Inferior parietal cortex (tissue), 1 donor: ENCODE measurements at regions not wholly inside any gene's neighbourhood (a gene's known extent, or its start where the extent isn't known, plus 50 kb on each side); places are given as distances from the start of the nearest gene placed in this dataset.
"Not testable (repeated sequence)": the region's sequence is repeated elsewhere in the genome, so short reads cannot be mapped to it uniquely, and the experiment has no call there.

Experiments used
- DNase-seq: peaks from one replicate; pipeline ENCODE4 v3.0.0-alpha.2; 2016; ENCODE audit errors: extremely low spot score

- no peak for DNase-seq
Observed at GRCh38 chr1:70671006-70671405, 259.9 kb downstream of the CTH start.

GRCh38 chr1:70672442-70672888, 261.4 kb downstream of the CTH start:
- DNase-seq = no peak

DNA sequence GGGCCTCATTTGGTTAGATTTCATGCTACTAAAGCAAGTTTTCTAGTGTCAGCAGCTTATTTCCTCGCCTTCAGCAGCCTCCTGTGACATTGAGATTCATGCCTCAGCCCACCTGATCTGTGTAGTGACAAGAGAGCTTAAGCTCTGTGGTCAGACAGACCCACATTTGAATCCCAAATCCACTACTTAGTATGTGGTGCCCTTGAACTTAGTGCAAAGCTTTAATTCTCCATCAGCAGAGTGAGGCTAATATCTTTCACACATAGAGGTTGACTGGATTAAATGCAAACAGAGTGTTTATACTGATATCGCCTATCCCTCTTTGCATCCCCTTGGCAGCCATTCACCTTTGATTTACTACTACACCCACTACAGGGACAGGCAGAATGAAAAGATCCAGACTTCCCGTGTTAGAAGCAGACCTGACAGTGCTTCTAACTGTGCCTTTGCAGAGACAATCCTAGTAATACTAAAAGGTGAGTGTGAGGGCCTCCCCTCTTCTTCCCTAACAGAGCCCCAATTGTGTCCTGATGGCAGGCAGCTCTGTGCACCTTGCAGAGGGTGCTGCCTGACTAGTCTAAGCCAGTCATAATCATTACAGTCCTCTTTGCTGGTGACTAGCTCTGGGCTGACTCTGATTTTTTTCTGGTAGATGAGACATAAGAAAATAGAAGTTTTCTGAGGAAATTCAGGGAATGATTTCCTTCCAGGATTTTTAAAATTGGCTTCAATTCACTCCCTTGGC, 264.0 kb downstream of the CTH start:
- DNase-seq = no peak

- DNase-seq = peak; percentile 30
Observed at GRCh38 chr1:70675737-70676156, 264.7 kb downstream of the CTH start.

GRCh38 chr1:70685300-70686286, 274.5 kb downstream of the CTH start:
- DNase-seq = peak; percentile 43

DNA sequence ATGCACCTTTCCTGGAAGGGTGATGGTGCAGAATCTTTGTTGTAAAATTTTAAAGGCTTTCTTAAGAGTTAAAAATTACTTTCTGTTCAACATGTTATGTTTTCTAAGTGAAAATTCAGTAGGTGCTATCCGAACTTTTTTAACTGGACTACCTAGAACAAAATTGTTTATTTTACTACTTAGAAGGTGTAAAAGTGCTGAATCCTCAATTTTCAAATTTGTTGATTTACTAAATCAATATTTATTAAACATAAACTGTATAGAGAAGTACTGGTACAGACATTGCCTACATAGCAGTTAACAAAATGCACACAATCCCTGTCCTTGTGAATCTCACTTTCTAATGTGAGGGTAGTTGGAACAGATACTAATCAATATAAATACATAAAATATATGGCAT, 277.5 kb downstream of the CTH start:
- no peak for DNase-seq

GRCh38 chr1:70706381-70707037, 295.4 kb downstream of the CTH start:
- no peak for DNase-seq

DNA sequence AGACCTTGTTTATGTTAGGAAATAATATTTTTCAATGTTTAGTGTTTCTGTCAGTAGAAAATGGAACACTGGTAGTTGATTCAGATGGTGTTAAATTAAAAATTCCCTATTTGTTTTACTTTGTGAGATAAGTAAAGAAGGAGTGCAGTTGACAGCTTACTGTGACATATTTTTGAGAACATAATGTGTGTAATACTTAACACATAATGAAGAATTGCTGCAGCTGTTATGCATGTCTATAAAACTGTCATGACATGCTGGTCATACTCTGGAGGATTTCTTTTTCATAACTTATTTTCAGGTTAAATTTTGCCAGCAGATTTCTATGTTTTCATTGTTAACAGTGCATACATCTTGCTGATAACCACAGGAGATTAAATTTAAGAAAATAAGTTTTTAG, 296.1 kb downstream of the CTH start:
- DNase-seq = no peak

GRCh38 chr1:70714149-70714548, 303.1 kb downstream of the CTH start:
- DNase-seq = no peak

- DNase-seq = no peak
Observed at GRCh38 chr1:70717211-70717610, 306.1 kb downstream of the CTH start.

- DNase-seq = no peak
Observed at GRCh38 chr1:70717656-70718055, 306.6 kb downstream of the CTH start.

GRCh38 chr1:70718086-70718630, 307.1 kb downstream of the CTH start:
- no peak for DNase-seq

DNA sequence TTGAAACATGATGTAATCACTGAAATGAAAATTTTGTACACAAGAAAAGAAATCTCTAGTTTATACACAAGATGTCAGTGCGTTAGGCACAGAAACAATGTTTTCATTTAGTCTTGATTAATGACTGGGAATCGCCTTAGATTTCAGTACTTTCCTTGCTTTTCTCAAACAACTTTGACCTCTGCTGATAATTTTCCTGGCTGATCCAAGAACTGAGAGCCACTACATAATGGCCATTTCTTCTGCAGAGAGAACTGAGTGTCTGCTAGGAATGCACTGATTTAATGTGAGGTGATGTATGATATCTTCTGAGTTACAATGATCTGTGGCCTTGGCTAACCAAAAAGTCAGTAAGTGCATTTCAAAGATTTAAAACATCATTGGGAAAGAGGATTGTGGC, 308.1 kb downstream of the CTH start:
- no peak for DNase-seq

DNA sequence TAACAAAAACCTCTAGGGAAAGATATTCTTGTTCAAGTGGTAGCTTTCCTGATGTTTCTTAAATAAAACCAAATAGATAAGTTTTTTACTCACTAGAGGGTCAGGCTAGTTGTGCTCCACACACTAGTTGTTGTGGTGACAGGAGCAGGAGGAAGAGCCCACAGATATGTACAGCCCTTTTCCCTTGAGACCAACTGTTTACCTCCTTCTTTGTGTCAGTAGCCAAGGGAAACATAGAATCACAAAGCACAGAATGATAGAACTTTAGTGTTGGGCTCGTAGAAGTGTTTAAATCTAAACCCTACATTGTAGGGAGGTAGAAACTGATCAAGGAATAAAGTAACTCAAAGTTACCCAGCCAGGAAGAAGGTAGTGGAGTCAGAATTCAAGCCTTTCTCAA, 309.0 kb downstream of the CTH start:
- no peak for DNase-seq

GRCh38 chr1:70720521-70720920, 309.5 kb downstream of the CTH start:
- no peak for DNase-seq

DNA sequence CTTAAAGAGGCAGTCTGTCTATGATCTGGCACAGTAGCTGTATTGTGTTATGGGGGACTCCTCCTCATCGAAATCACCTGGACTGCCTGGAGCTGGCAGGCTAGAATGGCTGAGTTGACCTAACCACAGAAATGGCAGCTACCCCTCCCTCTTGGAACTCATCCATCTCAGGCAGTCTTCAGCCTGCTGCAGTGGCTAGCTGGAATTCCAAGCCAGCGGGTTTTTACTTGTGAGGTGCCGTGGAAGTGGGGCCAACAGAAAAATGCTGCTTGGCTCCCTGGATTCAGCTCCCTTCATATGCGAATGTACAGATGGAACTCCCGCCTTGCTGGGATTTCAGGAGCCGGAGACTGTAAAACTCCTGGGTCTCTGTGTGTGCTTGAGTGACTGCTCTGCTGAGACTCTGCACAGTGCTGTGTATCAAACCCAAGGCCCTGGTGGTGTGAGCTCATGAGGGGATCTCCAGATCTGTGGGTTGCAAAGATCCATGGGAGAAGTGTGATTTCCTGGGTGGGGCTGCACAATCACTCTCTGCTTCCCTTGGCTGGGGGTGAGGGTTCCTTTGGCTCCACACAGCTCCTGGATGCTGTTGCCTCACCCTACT, 316.9 kb downstream of the CTH start:
- no peak for DNase-seq

DNA sequence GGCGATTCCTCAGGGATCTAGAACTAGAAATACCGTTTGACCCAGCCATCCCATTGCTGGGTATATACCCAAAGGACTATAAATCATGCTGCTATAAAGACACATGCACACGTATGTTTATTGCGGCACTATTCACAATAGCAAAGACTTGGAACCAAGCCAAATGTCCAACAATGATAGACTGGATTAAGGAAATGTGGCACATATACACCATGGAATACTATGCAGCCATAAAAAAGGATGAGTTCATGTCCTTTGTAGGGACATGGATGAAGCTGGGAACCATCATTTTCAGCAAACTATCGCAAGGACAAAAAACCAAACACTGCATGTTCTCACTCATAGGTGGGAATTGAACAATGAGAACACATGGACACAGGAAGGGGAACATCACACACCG, 311.1 kb downstream of the PTGER3 start:
- not testable (repeated sequence) for DNase-seq

DNA sequence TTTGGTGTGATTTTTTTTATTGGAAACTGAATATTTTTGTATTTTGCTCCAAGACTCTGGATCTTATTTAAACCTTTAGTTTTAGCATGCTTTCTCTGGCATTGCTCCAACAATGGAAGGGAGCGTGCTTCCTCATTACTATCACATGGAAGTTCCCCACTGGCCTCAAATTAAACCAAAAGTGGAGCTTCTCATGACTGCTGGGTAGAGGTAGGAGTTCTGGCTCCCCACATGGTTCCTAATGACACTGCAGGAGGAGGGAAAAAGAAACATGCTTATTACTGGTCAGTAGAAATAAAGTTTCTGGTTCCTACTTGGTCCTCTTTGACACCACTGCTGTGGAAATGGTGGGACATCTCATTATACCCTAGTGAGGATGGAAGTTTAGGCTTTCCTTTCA, 310.5 kb downstream of the PTGER3 start:
- DNase-seq = no peak

GRCh38 chr1:70738624-70739023, 309.0 kb downstream of the PTGER3 start:
- DNase-seq = no peak

GRCh38 chr1:70745199-70745598, 302.4 kb downstream of the PTGER3 start:
- no peak for DNase-seq

DNA sequence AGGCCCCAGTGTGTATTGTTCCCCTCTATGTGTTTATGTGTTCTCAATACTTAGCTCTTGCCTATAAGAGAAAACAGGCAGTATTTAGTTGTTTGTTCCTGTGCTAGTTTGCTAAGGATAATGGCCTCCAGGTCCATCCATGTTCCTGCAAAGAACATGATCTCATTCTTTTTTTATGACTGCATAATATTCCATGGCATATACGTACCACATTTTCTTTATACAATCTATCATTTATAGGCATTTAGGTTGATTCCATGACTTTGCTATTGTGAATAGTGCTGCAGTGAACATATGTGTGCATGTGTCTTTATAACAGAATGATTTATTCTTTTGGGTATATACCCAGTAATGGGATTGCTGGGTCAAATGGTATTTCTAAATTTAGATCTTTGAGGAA, 301.6 kb downstream of the PTGER3 start:
- not testable (repeated sequence) for DNase-seq
